Breast epithelium (tissue), 4 donors: ENCODE measurements at regions not wholly inside any gene's neighbourhood (a gene's known extent, or its start where the extent isn't known, plus 50 kb on each side); places are given as distances from the start of the nearest gene placed in this dataset.
"Not testable (repeated sequence)": the region's sequence is repeated elsewhere in the genome, so short reads cannot be mapped to it uniquely, and the experiment has no call there.

Experiments used
- DNase-seq, 2 donors: peaks; one replicate each; pipeline ENCODE4 v3.0.0-alpha.2; 2019; ENCODE audit warnings: low spot score in 2 of 2
- H3K27ac ChIP-seq, 2 donors: fragments of 200-600 bp; sonication (generic) in 1 of 2; one replicate each; pipeline ENCODE4 v1.5.1; 2016 to 2019; ENCODE audit warnings: mild to moderate bottlenecking in 1 of 2
- H3K27me3 ChIP-seq, 2 donors: fragments of 200-600 bp; sonication (generic) in 1 of 2; one replicate each; pipeline versions ENCODE4 v1.5.1 to v1.6.0; 2017 to 2019; ENCODE audit warnings: control low read depth in 1 of 2, mild to moderate bottlenecking in 1 of 2
- H3K36me3 ChIP-seq: fragments of 200-600 bp; one replicate; pipeline ENCODE4 v1.5.1; 2019
- H3K4me1 ChIP-seq, 2 donors: fragments of 200-600 bp; sonication (generic); one replicate each; pipeline ENCODE4 v1.5.1; 2016 to 2019; ENCODE audit warnings: control low read depth in 1 of 2
- H3K4me3 ChIP-seq, 3 donors: fragments of 200-600 bp; sonication (generic); 1 replicate in 2 of 3; 2 replicates in 1 of 3; pipeline ENCODE4 v1.5.1; 2016 to 2019; ENCODE audit warnings: mild to moderate bottlenecking in 3 of 3, moderate library complexity in 2 of 3
- H3K9me3 ChIP-seq, 2 donors: fragments of 200-600 bp; sonication (generic) in 1 of 2; one replicate each; pipeline ENCODE4 v1.5.1; 2016 to 2019; ENCODE audit warnings: control low read depth in 1 of 2
- POLR2A ChIP-seq: fragments of 450-650 bp; IDR thresholded peaks from one replicate; pipeline ENCODE4 v1.6.1; 2016; ENCODE audit warnings: antibody characterized with exemption, mild to moderate bottlenecking, moderate library complexity
- POLR2AphosphoS5 ChIP-seq, 3 donors: sonication (generic); formaldehyde crosslinking; IDR thresholded peaks; one replicate each; pipeline ENCODE4 v1.6.1; 2017; ENCODE audit warnings: antibody characterized with exemption in 3 of 3
- intact Hi-C: fragments of 100-400 bp; cut with DNase I; formaldehyde crosslinking; loops from one replicate; pipeline ENCODE4 v1.15.1; 2023; ENCODE audit warnings: low total_unique reads
- TF ChIP-seq, protein P1 (sequence below), 3 donors: fragments of 450-650 bp; IDR thresholded peaks; one replicate each; pipeline ENCODE4 v1.5.1; 2016 to 2017; ENCODE audit warnings: antibody characterized with exemption in 3 of 3, mild to moderate bottlenecking in 3 of 3, moderate library complexity in 3 of 3

DNA sequence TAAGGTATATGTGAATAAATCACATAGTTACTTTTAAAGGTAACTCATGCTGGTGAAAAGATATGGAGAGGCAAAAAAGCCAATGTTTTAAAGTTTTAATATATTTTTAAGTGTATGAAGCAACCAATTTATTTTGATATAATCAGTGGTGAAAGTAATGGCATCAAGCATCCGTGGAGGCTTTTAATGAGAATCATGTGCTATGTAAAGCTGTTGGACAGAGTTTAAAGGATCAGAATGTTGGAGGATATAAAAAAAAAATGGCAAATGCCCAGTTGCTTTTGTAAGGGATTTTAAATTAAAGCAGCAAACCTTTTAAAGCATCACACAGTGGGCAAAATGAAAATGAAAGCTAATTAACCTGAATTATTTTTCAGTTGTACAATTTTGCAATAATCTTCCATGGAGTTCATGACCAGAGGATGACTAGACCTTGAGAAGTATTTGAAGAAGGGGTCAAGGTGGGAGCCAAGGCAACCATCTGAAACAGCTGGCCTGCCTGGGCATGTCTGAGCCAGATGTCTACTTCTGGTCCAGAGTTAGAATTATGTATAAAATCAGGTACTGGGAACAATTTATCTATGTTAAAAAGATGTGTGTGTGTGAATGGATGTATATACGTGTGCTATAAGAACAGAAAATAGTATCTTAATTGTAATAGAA lies 1007.9 kb downstream of the LTN1 start:
- H3K27me3 ChIP-seq, DNase-seq, H3K4me3 ChIP-seq, H3K9me3 ChIP-seq, H3K4me1 ChIP-seq, H3K27ac ChIP-seq, intact Hi-C loops, H3K36me3 ChIP-seq: not testable (repeated sequence)

DNA sequence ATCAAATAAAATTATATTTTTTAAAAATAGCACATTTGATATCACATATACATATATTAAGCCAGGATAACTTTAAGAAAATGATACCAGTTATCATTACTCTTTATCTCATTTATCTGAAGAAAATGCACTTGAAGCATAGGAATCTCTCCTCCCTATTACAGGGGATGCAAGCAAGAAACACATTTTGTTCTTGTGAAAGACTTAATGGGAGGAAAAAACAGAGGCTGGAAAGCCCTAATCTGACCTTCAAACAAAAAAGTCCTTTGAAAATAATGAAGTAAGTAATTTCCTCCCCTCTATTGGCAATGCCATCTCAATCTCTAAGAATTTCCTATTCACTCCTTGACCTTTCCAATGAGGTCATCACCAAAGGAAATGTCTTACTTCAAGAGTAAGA lies 1012.6 kb upstream of the ADAMTS5 start:
- H3K9me3 ChIP-seq, H3K27ac ChIP-seq, DNase-seq, H3K27me3 ChIP-seq, intact Hi-C loops, H3K36me3 ChIP-seq, H3K4me1 ChIP-seq, H3K4me3 ChIP-seq: not testable (repeated sequence)

DNA sequence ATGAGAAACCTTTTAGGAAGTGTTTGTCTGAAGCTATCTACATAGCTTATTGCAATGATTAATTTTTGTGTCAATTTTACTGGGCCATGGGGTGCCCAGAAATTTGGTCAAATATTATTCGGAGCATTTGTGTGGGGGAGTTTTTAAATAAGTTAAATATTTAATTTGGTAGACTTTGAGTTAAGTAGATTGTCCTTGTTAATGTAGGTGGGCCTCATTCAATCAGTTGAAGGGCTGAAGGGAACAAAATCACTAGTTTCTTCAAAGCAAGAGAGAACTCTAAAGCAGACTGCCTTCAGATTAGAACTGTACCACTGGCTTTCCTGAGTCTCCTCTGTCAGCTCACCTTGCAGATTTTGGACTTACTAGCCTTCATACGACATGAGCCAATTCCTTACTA lies 1008.6 kb upstream of the ADAMTS5 start:
- no peak for DNase-seq
- no peak overlapping the region for H3K4me3 ChIP-seq
- H3K9me3 ChIP-seq = no peaks in the 10 kb centered on the region
- intact Hi-C loops = no loop called here
- no peaks in the 10 kb centered on the region for H3K27me3 ChIP-seq
- no peaks in the 10 kb centered on the region for H3K4me1 ChIP-seq
- no peaks in the 10 kb centered on the region for H3K36me3 ChIP-seq
- TF ChIP-seq POLR2A (no peak), POLR2AphosphoS5 (IDR thresholded peaks at IDR 0.05) (no peak)
- TF ChIP-seq, protein P1, sequence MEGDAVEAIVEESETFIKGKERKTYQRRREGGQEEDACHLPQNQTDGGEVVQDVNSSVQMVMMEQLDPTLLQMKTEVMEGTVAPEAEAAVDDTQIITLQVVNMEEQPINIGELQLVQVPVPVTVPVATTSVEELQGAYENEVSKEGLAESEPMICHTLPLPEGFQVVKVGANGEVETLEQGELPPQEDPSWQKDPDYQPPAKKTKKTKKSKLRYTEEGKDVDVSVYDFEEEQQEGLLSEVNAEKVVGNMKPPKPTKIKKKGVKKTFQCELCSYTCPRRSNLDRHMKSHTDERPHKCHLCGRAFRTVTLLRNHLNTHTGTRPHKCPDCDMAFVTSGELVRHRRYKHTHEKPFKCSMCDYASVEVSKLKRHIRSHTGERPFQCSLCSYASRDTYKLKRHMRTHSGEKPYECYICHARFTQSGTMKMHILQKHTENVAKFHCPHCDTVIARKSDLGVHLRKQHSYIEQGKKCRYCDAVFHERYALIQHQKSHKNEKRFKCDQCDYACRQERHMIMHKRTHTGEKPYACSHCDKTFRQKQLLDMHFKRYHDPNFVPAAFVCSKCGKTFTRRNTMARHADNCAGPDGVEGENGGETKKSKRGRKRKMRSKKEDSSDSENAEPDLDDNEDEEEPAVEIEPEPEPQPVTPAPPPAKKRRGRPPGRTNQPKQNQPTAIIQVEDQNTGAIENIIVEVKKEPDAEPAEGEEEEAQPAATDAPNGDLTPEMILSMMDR (IDR thresholded peaks at IDR 0.05) = no peak
- no peak overlapping the region for H3K27ac ChIP-seq

DNA sequence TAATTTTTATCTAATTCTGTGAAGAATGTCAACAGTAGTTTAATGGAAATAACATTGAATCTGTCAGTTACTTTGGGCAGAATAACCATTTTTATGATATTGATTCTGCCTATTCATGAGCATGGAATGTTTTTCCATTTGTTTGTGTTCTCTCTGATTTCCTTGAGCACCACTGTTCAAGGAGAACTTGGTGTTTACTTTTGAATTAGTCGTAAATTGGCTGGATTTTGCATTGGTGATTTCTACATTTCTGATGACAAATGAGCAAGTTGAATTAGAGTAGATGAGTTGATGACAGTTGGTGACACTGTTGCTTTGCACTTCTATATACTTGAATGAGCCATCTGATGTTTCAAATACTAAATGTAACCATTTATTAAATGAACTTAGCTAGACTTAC lies 1007.3 kb upstream of the ADAMTS5 start:
- H3K36me3 ChIP-seq, H3K4me3 ChIP-seq, H3K4me1 ChIP-seq, intact Hi-C loops, DNase-seq, H3K27me3 ChIP-seq, H3K9me3 ChIP-seq, H3K27ac ChIP-seq: not testable (repeated sequence)

DNA sequence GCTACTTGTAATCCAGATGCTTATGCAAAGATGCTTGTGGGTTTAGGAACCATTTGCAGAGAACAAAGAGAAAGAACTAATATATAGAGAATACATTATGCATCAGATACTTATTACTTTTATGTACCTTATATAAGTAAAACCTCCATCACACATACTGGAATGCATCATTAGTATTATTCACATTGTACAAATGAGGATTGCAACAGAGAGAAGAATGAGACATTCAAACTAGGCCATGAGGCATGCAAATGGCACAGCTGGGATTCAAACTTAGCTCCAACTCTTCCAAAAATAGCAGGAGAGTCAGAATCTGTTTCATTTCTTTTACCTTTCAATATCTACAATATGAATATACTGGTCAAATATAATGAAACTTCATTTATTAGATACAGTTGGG lies 1001.4 kb upstream of the ADAMTS5 start:
- H3K4me3 ChIP-seq, intact Hi-C loops, H3K27me3 ChIP-seq, H3K9me3 ChIP-seq, H3K4me1 ChIP-seq, H3K27ac ChIP-seq, H3K36me3 ChIP-seq, DNase-seq: not testable (repeated sequence)

DNA sequence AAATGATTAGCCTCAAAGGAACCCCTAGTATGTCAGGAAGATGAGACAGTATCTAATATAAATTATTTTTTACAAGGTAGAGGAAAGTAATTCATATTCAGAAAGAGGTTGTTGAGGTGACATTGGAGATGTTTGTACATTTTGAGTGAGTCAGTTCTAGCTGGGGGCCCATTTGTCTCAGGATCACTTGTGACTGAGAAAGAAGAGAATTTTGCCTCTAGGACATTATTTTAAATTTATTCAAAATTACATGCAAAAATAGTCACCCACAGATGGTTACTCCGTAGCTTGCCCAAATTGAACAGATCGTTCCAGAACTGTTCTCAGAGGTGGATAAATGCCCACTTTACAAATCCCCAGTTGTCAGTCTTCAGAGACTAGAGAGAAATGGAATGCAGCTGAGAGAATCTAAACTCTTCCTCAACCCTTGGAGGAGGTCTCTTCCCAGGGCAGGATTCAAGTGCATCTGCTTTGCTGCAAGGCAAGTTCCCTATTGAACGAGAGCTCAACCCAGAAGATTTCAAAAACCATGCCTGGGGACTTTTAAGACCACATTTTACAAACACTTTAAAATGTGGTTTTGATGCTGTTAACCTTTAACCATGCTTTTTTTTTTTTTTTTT lies 987.8 kb upstream of the ADAMTS5 start:
- intact Hi-C loops = no loop called here
- Histone ChIP-seq H3K4me1 (no peaks in the 10 kb centered on the region), H3K27ac (no peak overlapping the region), H3K36me3 (peaks cover 3% of the 10 kb centered on the region), H3K4me3 (no peak overlapping the region), H3K9me3 (no peaks in the 10 kb centered on the region), H3K27me3 (no peaks in the 10 kb centered on the region)
- no peak for TF ChIP-seq POLR2A
- TF ChIP-seq POLR2AphosphoS5 (IDR thresholded peaks at IDR 0.05) = no peak
- DNase-seq = no peak

DNA sequence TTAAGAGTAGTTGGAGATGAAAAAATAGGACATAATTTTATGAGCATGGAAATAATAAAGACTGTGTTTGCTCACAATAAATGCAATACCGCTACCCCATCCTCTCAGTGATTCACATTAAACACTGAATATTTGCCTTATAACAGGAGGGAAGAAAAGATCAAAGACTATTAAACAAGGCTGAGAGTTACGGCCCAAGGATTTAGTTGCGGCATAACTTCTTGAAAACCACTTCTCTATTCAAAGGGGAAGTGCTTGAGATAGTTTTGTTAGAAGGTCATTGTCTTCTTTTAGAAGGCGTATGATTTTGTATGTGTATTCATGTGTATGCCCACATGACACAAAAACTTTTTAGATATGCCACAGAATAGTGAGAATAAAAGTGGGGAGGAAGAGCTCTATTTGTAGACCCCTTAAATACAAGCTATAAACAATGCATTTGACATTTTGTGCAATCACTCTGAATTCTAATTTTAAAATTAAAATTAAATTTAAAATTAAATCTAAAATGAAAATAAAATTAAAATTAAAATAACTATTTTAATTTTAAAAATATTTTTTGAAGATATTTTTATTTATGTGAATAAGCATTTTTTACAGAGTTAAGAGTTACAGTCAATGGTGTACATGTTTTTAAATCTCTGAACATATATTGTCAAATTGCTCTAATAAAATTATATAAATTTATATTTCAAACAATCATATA lies 986.6 kb upstream of the ADAMTS5 start:
- no peak for TF ChIP-seq POLR2A

DNA sequence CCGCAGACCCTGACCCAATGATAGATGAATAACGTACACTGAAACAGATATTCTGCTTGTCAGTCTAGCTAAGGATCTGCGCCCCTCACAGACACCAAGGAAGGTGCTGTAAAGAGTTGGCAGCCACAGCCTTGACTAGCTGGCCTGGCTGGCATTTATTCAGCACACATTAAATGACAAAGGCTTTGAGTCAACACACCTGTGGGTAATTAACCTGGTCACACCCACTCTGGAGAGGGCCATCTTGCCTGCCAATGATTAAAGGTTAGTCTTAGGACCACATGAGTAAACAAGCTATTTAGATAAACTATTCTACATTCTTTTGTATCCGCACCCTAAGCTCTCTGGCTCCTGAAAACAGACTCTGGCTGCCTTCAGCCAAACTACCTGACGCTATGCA lies 982.2 kb upstream of the ADAMTS5 start:
- intact Hi-C loops, H3K27me3 ChIP-seq: not testable (repeated sequence)

More for the DNA sequence above, 986.6 kb upstream of the ADAMTS5 start:
- Histone ChIP-seq H3K27ac (no peak overlapping the region), H3K36me3 (peaks cover 3% of the 10 kb centered on the region), H3K9me3 (no peaks in the 10 kb centered on the region), H3K4me1 (no peaks in the 10 kb centered on the region), H3K4me3 (no peak overlapping the region), H3K27me3 (no peaks in the 10 kb centered on the region)
- DNase-seq = no peak
- intact Hi-C loops = no loop called here

DNA sequence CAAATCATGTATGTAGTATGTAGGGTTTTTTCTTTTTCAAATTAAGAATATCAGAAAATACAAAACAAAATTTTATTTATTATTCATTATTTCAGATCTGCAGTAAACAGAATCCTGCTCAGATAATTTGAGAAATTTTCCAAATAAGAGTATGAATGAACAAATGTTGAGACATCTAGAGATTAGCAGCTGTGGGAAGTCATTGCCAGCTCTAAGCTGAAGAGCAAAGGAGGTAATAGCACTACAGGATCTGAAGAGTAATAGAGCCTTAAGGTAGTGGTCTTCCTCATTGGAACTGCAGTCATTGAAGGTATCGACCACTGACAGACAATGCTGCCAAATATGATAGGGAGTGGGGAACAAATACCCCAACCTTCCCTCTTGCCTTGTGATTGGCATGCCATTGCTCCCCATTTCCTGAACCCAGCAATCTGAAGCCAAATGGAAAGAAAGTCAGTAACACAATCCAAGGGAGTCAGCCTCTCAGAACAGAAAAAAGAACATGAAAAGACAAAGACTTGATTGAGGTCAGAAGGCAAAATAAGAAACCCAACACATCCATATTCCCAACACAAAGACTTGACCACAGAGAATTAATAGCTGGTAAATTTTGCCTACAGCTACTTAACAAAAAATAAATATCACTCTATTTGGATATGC lies 963.4 kb upstream of the ADAMTS5 start:
- H3K9me3 ChIP-seq, H3K36me3 ChIP-seq, H3K27ac ChIP-seq, H3K4me3 ChIP-seq, DNase-seq, H3K27me3 ChIP-seq, intact Hi-C loops, H3K4me1 ChIP-seq: not testable (repeated sequence)

More for the DNA sequence above, 982.2 kb upstream of the ADAMTS5 start:
- H3K4me3 ChIP-seq, H3K9me3 ChIP-seq, H3K36me3 ChIP-seq, DNase-seq, H3K4me1 ChIP-seq, H3K27ac ChIP-seq: not testable (repeated sequence)

DNA sequence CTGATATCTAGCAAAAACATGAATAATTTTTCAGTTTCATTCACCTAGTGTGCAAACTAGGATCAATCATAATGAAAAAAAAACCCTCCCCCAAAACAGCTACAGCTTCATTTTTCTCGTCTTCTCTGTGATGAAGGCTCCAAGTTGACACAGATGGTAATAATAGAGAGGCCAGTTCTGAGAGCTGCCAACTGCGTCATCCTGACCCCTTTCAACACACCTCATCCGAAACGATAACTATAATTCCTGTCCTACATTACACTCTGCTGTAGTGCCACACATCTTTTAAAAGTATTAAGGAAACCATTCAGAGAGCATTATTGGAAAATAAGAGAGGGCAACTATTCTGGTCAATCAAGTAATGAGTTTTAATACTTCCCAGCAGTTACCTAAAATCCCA lies 962.3 kb upstream of the ADAMTS5 start:
- H3K9me3 ChIP-seq, H3K4me1 ChIP-seq, DNase-seq, H3K36me3 ChIP-seq, H3K4me3 ChIP-seq, H3K27me3 ChIP-seq, H3K27ac ChIP-seq, intact Hi-C loops: not testable (repeated sequence)

DNA sequence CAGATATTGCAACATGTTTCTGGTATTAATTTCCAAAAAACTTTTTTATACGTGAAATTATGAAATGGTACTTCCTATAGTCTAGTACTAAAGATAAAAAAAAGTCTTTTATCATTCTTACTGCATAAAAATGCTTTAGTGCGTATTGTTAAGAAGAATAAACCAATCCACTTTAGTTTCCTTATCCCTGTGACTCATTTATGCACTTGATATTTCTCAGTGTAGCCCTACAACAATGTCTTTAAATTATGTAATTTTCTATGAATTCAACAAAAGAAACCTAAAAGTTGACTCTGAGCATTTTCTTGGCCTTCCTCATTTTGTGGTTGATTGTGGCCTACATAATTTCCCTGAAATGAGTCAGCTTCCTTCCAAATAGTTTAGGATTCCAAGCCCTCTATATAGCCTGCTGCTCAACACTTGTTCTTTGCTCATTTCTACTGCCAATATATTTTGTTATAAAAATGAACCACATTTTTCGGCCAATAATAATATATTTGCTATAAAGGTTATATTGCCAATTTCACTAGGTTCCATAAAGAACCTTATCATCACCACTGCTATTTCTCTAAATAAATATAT lies 961.7 kb upstream of the ADAMTS5 start:
- H3K36me3 ChIP-seq, H3K4me3 ChIP-seq, H3K9me3 ChIP-seq, DNase-seq, intact Hi-C loops, H3K27me3 ChIP-seq, H3K4me1 ChIP-seq, H3K27ac ChIP-seq: not testable (repeated sequence)
